DOHH2 (cell line): ENCODE measurements at regions not wholly inside any gene's neighbourhood (a gene's known extent, or its start where the extent isn't known, plus 50 kb on each side); places are given as distances from the start of the nearest gene placed in this dataset.

Source experiments
- H3F3A ChIP-seq: fragments of 200-600 bp; sonication (generic), shearing (Covaris generic); 2 replicates; pipeline ENCODE4 v1.6.0; 2016; ENCODE audit warnings: antibody characterized with exemption, mild to moderate bottlenecking; ENCODE audit not compliant: control insufficient read depth, insufficient read depth
- H3K27ac ChIP-seq: fragments of 200-600 bp; sonication (generic); 2 replicates; pipeline ENCODE4 v1.5.1; 2014; ENCODE audit warnings: low read depth, mild to moderate bottlenecking, low read length, moderate library complexity
- H3K27me3 ChIP-seq: fragments of 200-600 bp; sonication (generic); 2 replicates; pipeline ENCODE4 v1.6.1; 2014; ENCODE audit warnings: mild to moderate bottlenecking, low read length, mixed read lengths; ENCODE audit not compliant: control insufficient read depth
- H3K36me3 ChIP-seq: fragments of 200-600 bp; sonication (generic); 2 replicates; pipeline ENCODE4 v1.6.1; 2014; ENCODE audit warnings: mild to moderate bottlenecking, low read length, moderate library complexity, mixed read lengths; ENCODE audit not compliant: control insufficient read depth
- H3K4me1 ChIP-seq: fragments of 200-600 bp; sonication (generic); 2 replicates; pipeline ENCODE4 v1.6.1; 2014; ENCODE audit warnings: mild to moderate bottlenecking, low read length, mixed read lengths; ENCODE audit not compliant: control insufficient read depth
- H3K4me2 ChIP-seq: fragments of 200-600 bp; sonication (generic); 2 replicates; pipeline ENCODE4 v1.6.0; 2014; ENCODE audit warnings: mild to moderate bottlenecking, low read length, moderate library complexity
- H3K4me3 ChIP-seq: fragments of 200-600 bp; sonication (generic); 2 replicates; pipeline ENCODE4 v1.5.1; 2014; ENCODE audit warnings: mild to moderate bottlenecking, low read length, mixed read lengths
- H3K79me2 ChIP-seq: fragments of 200-600 bp; sonication (generic); 2 replicates; pipeline ENCODE4 v1.6.1; 2014; ENCODE audit warnings: mild to moderate bottlenecking, low read length, mixed read lengths; ENCODE audit not compliant: control insufficient read depth
- H3K9me2 ChIP-seq: fragments of 200-600 bp; sonication (generic); replicated peaks from 2 replicates; pipeline ENCODE4 v1.6.1; 2014; ENCODE audit warnings: mild to moderate bottlenecking, low read length, mixed read lengths; ENCODE audit not compliant: control insufficient read depth
- H3K9me3 ChIP-seq: fragments of 200-600 bp; sonication (generic); 2 replicates; pipeline ENCODE4 v1.6.1; 2014; ENCODE audit warnings: antibody characterized with exemption, low read length, mixed read lengths; ENCODE audit not compliant: control insufficient read depth, insufficient read depth
- H4K20me1 ChIP-seq: fragments of 200-600 bp; sonication (generic); 2 replicates; pipeline ENCODE4 v1.6.0; 2014; ENCODE audit warnings: low read depth, mild to moderate bottlenecking, antibody characterized with exemption, low read length, moderate library complexity; ENCODE audit not compliant: control insufficient read depth, insufficient read depth
- EZH2phosphoT487 ChIP-seq: fragments of 200-600 bp; sonication (generic); IDR thresholded peaks from 2 replicates; pipeline ENCODE4 v1.6.1; 2017; ENCODE audit warnings: borderline replicate concordance, mild to moderate bottlenecking, antibody characterized with exemption, low read length, moderate library complexity, mixed read lengths
- TF ChIP-seq, protein P1 (sequence below): fragments of 200-600 bp; sonication (generic); IDR thresholded peaks from one replicate; pipeline ENCODE4 v1.5.1; 2014; ENCODE audit warnings: antibody characterized with exemption, mild to moderate bottlenecking, low read depth, low read length; ENCODE audit not compliant: poor library complexity, severe bottlenecking

DNA sequence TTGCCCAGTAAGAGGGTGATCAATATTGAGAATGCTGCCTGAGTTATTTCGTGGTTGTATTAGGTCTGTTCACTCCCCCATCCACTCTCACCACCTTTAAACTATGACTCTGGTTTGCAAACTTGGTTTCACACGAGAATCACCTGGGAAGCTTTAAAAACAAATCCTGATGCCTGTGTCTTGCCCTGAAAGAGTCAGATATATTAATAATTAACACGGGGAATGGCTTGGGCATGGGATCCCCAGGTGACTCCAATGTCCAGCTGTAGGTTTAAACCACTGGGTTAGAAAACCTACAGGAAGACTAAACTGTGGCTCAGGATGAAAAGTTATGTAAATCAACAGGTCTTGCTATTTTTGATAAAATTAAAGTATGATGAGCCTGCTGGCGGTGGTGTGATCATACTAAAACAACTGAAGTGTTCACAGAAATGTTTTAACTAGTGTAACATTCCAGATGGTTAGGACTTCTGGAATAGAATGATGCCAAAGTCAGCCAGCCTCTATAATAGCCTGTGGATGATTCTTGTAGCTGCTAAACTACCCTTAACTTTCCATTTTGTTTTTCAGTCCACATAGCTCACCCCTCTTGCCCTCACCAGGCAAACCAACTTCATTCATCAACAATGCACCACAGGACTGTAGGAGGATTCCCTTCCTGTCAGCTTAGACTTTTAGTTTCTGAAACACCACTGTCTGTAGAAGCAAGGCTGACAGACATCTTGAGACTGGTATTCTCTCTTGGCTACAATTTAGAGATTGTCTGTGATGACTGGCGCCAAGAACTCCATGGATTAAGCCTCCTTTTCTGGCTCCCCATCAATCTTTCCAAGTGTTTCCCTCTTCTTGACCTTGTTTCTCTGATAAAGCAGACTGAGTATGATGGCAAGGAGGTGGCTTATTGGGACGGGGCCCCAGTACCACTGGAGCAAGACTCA, 119.1 kb upstream of the ADAMTS9 start:
- no peaks in the 10 kb centered on the region for H3K4me1 ChIP-seq
- TF ChIP-seq, protein P1, sequence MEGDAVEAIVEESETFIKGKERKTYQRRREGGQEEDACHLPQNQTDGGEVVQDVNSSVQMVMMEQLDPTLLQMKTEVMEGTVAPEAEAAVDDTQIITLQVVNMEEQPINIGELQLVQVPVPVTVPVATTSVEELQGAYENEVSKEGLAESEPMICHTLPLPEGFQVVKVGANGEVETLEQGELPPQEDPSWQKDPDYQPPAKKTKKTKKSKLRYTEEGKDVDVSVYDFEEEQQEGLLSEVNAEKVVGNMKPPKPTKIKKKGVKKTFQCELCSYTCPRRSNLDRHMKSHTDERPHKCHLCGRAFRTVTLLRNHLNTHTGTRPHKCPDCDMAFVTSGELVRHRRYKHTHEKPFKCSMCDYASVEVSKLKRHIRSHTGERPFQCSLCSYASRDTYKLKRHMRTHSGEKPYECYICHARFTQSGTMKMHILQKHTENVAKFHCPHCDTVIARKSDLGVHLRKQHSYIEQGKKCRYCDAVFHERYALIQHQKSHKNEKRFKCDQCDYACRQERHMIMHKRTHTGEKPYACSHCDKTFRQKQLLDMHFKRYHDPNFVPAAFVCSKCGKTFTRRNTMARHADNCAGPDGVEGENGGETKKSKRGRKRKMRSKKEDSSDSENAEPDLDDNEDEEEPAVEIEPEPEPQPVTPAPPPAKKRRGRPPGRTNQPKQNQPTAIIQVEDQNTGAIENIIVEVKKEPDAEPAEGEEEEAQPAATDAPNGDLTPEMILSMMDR = no peak
- TF ChIP-seq EZH2phosphoT487 = no peak
- H3F3A ChIP-seq = no peaks in the 10 kb centered on the region
- no peaks in the 10 kb centered on the region for H3K36me3 ChIP-seq
- H3K27ac ChIP-seq = no peak overlapping the region
- H3K27me3 ChIP-seq = no peaks in the 10 kb centered on the region
- no peak overlapping the region for H3K4me3 ChIP-seq
- no peaks in the 10 kb centered on the region for H3K79me2 ChIP-seq
- H3K9me2 ChIP-seq = no peaks in the 10 kb centered on the region
- no peaks in the 10 kb centered on the region for H4K20me1 ChIP-seq
- H3K9me3 ChIP-seq = no peaks in the 10 kb centered on the region
- no peak overlapping the region for H3K4me2 ChIP-seq

DNA sequence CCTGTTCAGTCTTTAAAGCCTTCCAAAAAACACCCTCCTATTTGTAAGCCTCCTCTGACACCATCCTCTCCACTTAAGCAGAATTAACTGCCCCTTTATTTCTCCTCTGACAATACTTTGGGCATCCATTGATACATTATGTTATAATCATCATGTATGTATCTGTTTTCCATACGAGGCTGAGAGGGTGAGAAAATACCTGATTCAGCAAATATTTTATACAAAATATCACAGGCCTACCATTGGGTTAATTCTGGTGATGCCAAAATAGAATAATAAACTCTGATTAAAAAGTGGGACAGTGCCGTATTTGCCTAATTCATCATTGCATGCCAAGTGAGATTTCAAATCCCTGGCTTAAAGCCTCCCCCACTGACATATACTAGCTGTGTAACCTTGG, 118.2 kb upstream of the ADAMTS9 start:
- Histone ChIP-seq H3K9me3 (no peaks in the 10 kb centered on the region), H3K4me3 (no peak overlapping the region), H4K20me1 (no peaks in the 10 kb centered on the region), H3K79me2 (no peaks in the 10 kb centered on the region), H3K4me2 (no peak overlapping the region), H3K4me1 (no peaks in the 10 kb centered on the region), H3K9me2 (no peaks in the 10 kb centered on the region), H3K27me3 (no peaks in the 10 kb centered on the region), H3F3A (no peaks in the 10 kb centered on the region), H3K36me3 (no peaks in the 10 kb centered on the region), H3K27ac (no peak overlapping the region)
- TF ChIP-seq, protein P1 = no peak
- TF ChIP-seq EZH2phosphoT487 = no peak

DNA sequence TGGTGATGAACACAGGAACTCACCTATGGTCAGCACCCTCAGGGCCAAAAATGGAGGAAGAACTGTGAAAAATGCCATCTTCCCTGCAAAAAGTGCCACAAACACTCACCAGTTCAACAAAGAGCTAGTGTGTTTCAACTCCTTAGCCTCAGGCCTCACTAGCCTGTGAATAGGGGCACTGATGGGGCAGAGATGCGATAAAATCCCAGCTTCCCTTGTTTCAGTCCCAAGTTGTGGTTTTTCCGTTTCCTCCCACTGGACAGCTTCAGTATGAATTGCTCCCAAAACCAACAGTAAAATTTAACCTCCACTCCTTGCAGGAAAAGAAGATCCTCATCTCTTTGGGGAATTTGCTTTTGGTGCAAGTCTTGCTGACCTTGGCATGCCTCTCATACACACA, 117.4 kb upstream of the ADAMTS9 start:
- Histone ChIP-seq H3F3A (no peaks in the 10 kb centered on the region), H3K27ac (no peak overlapping the region), H3K27me3 (no peaks in the 10 kb centered on the region), H3K36me3 (no peaks in the 10 kb centered on the region), H4K20me1 (no peaks in the 10 kb centered on the region), H3K4me1 (no peaks in the 10 kb centered on the region), H3K4me2 (no peak overlapping the region), H3K79me2 (no peaks in the 10 kb centered on the region), H3K4me3 (no peak overlapping the region), H3K9me3 (no peaks in the 10 kb centered on the region), H3K9me2 (no peaks in the 10 kb centered on the region)
- no peak for TF ChIP-seq EZH2phosphoT487
- TF ChIP-seq, protein P1 = no peak
